ENCODE measurements at regions not wholly inside any gene's neighbourhood (a gene's known extent, or its start where the extent isn't known, plus 50 kb on each side); places are given as distances from the start of the nearest gene placed in this dataset.

- no peak for TF ChIP-seq CTCF (optimal IDR thresholded peaks at IDR 0.05 in 1 of 3, IDR thresholded peaks at IDR 0.05 in 1 of 3, conservative IDR thresholded peaks at IDR 0.05 in 1 of 3; ENCODE audit: extremely low read depth in 1 of 3, insufficient read depth in 2 of 3, low read length in 3 of 3)
- TF ChIP-seq EZH2 (IDR thresholded peaks at IDR 0.05; ENCODE audit: low read length): no peak
- Histone ChIP-seq H3K27me3 (ENCODE audit: control insufficient read depth, extremely low read depth, insufficient read depth, low read length) (no peaks in the 10 kb centered on the region), H3K9me1 (ENCODE audit: control insufficient read depth, extremely low read depth, insufficient read depth, low read length) (no peaks in the 10 kb centered on the region), H3K79me2 (ENCODE audit: control insufficient read depth, insufficient read depth, low read length) (no peaks in the 10 kb centered on the region), H3K9me3 (ENCODE audit: control insufficient read depth, low read depth, low read length) (no peaks in the 10 kb centered on the region), H2AFZ (ENCODE audit: control insufficient read depth, low read length) (no peak overlapping the region), H3K36me3 (ENCODE audit: control insufficient read depth in 2 of 2, extremely low read depth in 1 of 2, insufficient read depth in 2 of 2, low read length in 2 of 2) (no peaks in the 10 kb centered on the region), H3K4me1 (ENCODE audit: control insufficient read depth, extremely low read depth, insufficient read depth, low read length) (no peaks in the 10 kb centered on the region), H3K4me2 (ENCODE audit: control insufficient read depth, extremely low read depth, insufficient read depth, low read depth, low read length) (no peak overlapping the region), H3K27ac (ENCODE audit: control insufficient read depth, insufficient read depth, low read length) (no peak overlapping the region), H3K4me3 (ENCODE audit: control insufficient read depth in 2 of 3, extremely low read depth in 1 of 3, insufficient read depth in 2 of 3, low read depth in 1 of 3, low read length in 3 of 3) (no peak overlapping the region), H3K9ac (ENCODE audit: control insufficient read depth, extremely low read depth, insufficient read depth, low read length) (no peak overlapping the region), H4K20me1 (ENCODE audit: control insufficient read depth, extremely low read depth, insufficient read depth, low read length) (no peaks in the 10 kb centered on the region)
- dilution Hi-C loops (cut with MboI; ENCODE audit: extremely low pct_ligation_motif_present, low sequenced_read_pairs): no loop called here
- no peak for DNase-seq (ENCODE audit: low read depth, low spot score)
- FAIRE-seq: no peak
Measured at GRCh38 chr6:91299544-91300491, 712.9 kb upstream of the MAP3K7 start.

DNA sequence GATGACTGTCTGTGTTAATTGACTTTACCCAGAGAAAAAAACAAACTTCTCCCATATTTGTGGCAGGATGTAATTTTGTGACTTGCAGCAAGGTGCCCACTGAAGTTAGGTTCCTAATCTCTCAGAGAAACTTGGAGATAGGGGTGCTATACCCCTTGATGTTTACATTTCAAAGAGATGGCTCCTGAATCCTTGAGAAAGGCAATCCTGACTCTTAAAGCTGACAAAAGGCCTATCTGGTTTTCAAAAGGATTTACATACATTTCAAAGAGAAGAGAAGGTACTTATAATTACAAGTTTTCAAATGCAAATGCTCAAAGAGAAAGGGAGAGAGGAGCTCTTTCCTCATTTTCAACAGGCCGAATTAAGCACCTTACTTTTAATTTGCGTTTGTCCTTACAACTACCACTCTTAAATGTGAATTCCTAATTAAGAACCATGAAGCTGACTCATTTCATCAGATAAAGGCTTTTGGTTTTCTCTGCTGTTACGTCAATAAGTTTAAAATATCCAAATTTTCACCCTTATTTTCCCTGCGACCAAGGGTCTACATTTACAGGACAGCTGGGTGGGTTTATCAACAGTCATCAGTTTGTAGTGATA lies 711.8 kb upstream of the MAP3K7 start:
- FAIRE-seq (no peak), DNase-seq (ENCODE audit: low read depth, low spot score) (no peak)
- H3K36me3 ChIP-seq (ENCODE audit: control insufficient read depth in 2 of 2, extremely low read depth in 1 of 2, insufficient read depth in 2 of 2, low read length in 2 of 2): no peaks in the 10 kb centered on the region
- H3K27me3 ChIP-seq (ENCODE audit: control insufficient read depth, extremely low read depth, insufficient read depth, low read length): no peaks in the 10 kb centered on the region
- H3K27ac ChIP-seq (ENCODE audit: control insufficient read depth, insufficient read depth, low read length): no peak overlapping the region
- no peaks in the 10 kb centered on the region for H3K9me1 ChIP-seq (ENCODE audit: control insufficient read depth, extremely low read depth, insufficient read depth, low read length)
- no peaks in the 10 kb centered on the region for H3K4me1 ChIP-seq (ENCODE audit: control insufficient read depth, extremely low read depth, insufficient read depth, low read length)
- H3K4me3 ChIP-seq (ENCODE audit: control insufficient read depth in 2 of 3, extremely low read depth in 1 of 3, insufficient read depth in 2 of 3, low read depth in 1 of 3, low read length in 3 of 3): no peak overlapping the region
- no peaks in the 10 kb centered on the region for H3K9me3 ChIP-seq (ENCODE audit: control insufficient read depth, low read depth, low read length)
- no peaks in the 10 kb centered on the region for H3K79me2 ChIP-seq (ENCODE audit: control insufficient read depth, insufficient read depth, low read length)
- H4K20me1 ChIP-seq (ENCODE audit: control insufficient read depth, extremely low read depth, insufficient read depth, low read length): no peaks in the 10 kb centered on the region
- TF ChIP-seq EZH2 (IDR thresholded peaks at IDR 0.05; ENCODE audit: low read length): no peak
- TF ChIP-seq CTCF (optimal IDR thresholded peaks at IDR 0.05 in 1 of 3, IDR thresholded peaks at IDR 0.05 in 1 of 3, conservative IDR thresholded peaks at IDR 0.05 in 1 of 3; ENCODE audit: extremely low read depth in 1 of 3, insufficient read depth in 2 of 3, low read length in 3 of 3): no peak
- no peak overlapping the region for H3K4me2 ChIP-seq (ENCODE audit: control insufficient read depth, extremely low read depth, insufficient read depth, low read depth, low read length)
- H2AFZ ChIP-seq (ENCODE audit: control insufficient read depth, low read length): no peak overlapping the region
- H3K9ac ChIP-seq (ENCODE audit: control insufficient read depth, extremely low read depth, insufficient read depth, low read length): no peak overlapping the region
- dilution Hi-C loops (cut with MboI; ENCODE audit: extremely low pct_ligation_motif_present, low sequenced_read_pairs): no loop called here

Measured in keratinocyte (primary cell).